ENCODE measurements at regions not wholly inside any gene's neighbourhood (a gene's known extent, or its start where the extent isn't known, plus 50 kb on each side); places are given as distances from the start of the nearest gene placed in this dataset.

- TF ChIP-seq YY1 (tag by site-specific recombination; IDR thresholded peaks at IDR 0.05) (no peak), ZNF146 (tag by site-specific recombination; IDR thresholded peaks at IDR 0.05) (no peak)
Measured at GRCh38 chr20:60713396-60713795, 538.7 kb upstream of the CDH4 start.

Data from HEK293 (cell line).